Neural cell (in vitro differentiated cells): ENCODE measurements at regions not wholly inside any gene's neighbourhood (a gene's known extent, or its start where the extent isn't known, plus 50 kb on each side); places are given as distances from the start of the nearest gene placed in this dataset.

Experiments
- H2AFZ ChIP-seq: fragments of 200-600, 300-800 bp; sonication (generic), shearing (Covaris generic); 2 replicates; pipeline ENCODE4 v1.6.0; 2014; ENCODE audit warnings: low read depth, mild to moderate bottlenecking, antibody characterized with exemption, low read length, moderate library complexity
- H3F3A ChIP-seq: fragments of 200-600 bp; shearing (Covaris generic); 2 replicates; pipeline ENCODE4 v1.6.1; 2016; ENCODE audit warnings: mild to moderate bottlenecking, moderate library complexity, mixed read lengths, antibody characterized with exemption, low read length; ENCODE audit not compliant: insufficient read depth, poor library complexity, severe bottlenecking
- H3K27ac ChIP-seq: fragments of 200-600, 300-800 bp; sonication (generic), shearing (Covaris generic); 2 replicates; pipeline ENCODE4 v1.5.1; 2014; ENCODE audit warnings: mild to moderate bottlenecking, low read length, moderate library complexity
- H3K27me3 ChIP-seq: fragments of 300-800, 200-600 bp; sonication (generic), shearing (Covaris generic); 2 replicates; pipeline ENCODE4 v1.6.0; 2014; ENCODE audit warnings: mild to moderate bottlenecking, low read depth, low read length, moderate library complexity; ENCODE audit not compliant: insufficient read depth
- H3K36me3 ChIP-seq: fragments of 300-800, 200-600 bp; sonication (generic), shearing (Covaris generic); 2 replicates; pipeline ENCODE4 v1.5.1; 2014; ENCODE audit warnings: mild to moderate bottlenecking, antibody characterized with exemption, low read length, moderate library complexity; ENCODE audit not compliant: insufficient read depth
- H3K4me2 ChIP-seq: fragments of 300-800, 200-600 bp; sonication (generic), shearing (Covaris generic); 2 replicates; pipeline ENCODE4 v1.6.0; 2014; ENCODE audit warnings: mild to moderate bottlenecking, low read length
- H3K4me3 ChIP-seq: fragments of 300-800, 200-600 bp; sonication (generic), shearing (Covaris generic); 2 replicates; pipeline ENCODE4 v1.5.1; 2014; ENCODE audit warnings: mild to moderate bottlenecking, low read length, moderate library complexity
- H3K79me2 ChIP-seq: fragments of 200-600 bp; shearing (Covaris generic); replicated peaks from 2 replicates; pipeline ENCODE4 v1.6.0; 2014; ENCODE audit warnings: mild to moderate bottlenecking, low read length, moderate library complexity; ENCODE audit not compliant: insufficient read depth
- H3K9ac ChIP-seq: fragments of 300-800, 200-600 bp; sonication (generic), shearing (Covaris generic); 2 replicates; pipeline ENCODE4 v1.6.1; 2016; ENCODE audit warnings: mild to moderate bottlenecking, low read length, mixed read lengths
- H3K9me2 ChIP-seq: fragments of 200-600 bp; shearing (Covaris generic); 2 replicates; pipeline ENCODE4 v1.6.1; 2016; ENCODE audit warnings: mild to moderate bottlenecking, low read length, mixed read lengths; ENCODE audit not compliant: insufficient read depth
- H3K9me3 ChIP-seq: fragments of 200-600, 300-800 bp; sonication (generic), shearing (Covaris generic); 2 replicates; pipeline ENCODE4 v1.6.1; 2016; ENCODE audit warnings: mild to moderate bottlenecking, mixed run types, low read length, moderate library complexity, mixed read lengths
- H4K20me1 ChIP-seq: fragments of 200-600 bp; shearing (Covaris generic); 2 replicates; pipeline ENCODE4 v1.6.1; 2016; ENCODE audit warnings: mild to moderate bottlenecking, mixed run types; ENCODE audit not compliant: insufficient read depth
- CTCF ChIP-seq: fragments of 450-650 bp; IDR thresholded peaks from 2 replicates; pipeline ENCODE4 v1.5.1; 2014; ENCODE audit warnings: antibody characterized with exemption, mild to moderate bottlenecking, moderate library complexity; ENCODE audit not compliant: poor library complexity, severe bottlenecking
- EP300 ChIP-seq: fragments of 450-650 bp; conservative IDR thresholded peaks from 2 replicates; pipeline ENCODE4 v1.6.1; 2014; ENCODE audit warnings: antibody characterized with exemption, mild to moderate bottlenecking, moderate library complexity; ENCODE audit not compliant: poor library complexity, severe bottlenecking
- EZH2 ChIP-seq: fragments of 200-600, 300-800 bp; shearing (Covaris generic), sonication (generic); IDR thresholded peaks from 2 replicates; pipeline ENCODE4 v1.6.1; 2014; ENCODE audit warnings: antibody characterized with exemption, low read length, borderline replicate concordance, mild to moderate bottlenecking; ENCODE audit not compliant: insufficient read depth, poor library complexity, severe bottlenecking
- MXI1 ChIP-seq: fragments of 450-650 bp; conservative IDR thresholded peaks from 2 replicates; pipeline ENCODE4 v1.6.1; 2014; ENCODE audit warnings: antibody characterized with exemption, mild to moderate bottlenecking; ENCODE audit not compliant: poor library complexity, severe bottlenecking
- POLR2AphosphoS5 ChIP-seq: IDR thresholded peaks from 2 replicates; pipeline ENCODE4 v1.6.1; 2012
- RAD21 ChIP-seq: fragments of 450-650 bp; conservative IDR thresholded peaks from 2 replicates; pipeline ENCODE4 v1.6.1; 2014; ENCODE audit warnings: antibody characterized with exemption, mild to moderate bottlenecking, moderate library complexity
- REST ChIP-seq: IDR thresholded peaks from 2 replicates; pipeline ENCODE4 v1.6.1; 2012; ENCODE audit warnings: borderline replicate concordance
- SMC3 ChIP-seq: fragments of 450-650 bp; conservative IDR thresholded peaks from 2 replicates; pipeline ENCODE4 v1.6.1; 2014; ENCODE audit warnings: antibody characterized with exemption, mild to moderate bottlenecking, moderate library complexity; ENCODE audit not compliant: poor library complexity
- TAF1 ChIP-seq: IDR thresholded peaks from 2 replicates; pipeline ENCODE4 v1.6.1; 2012; ENCODE audit warnings: low read depth

- no peaks in the 10 kb centered on the region for H3K9me2 ChIP-seq
- H4K20me1 ChIP-seq: no peaks in the 10 kb centered on the region
- no peaks in the 10 kb centered on the region for H3K79me2 ChIP-seq
- no peak overlapping the region for H3K4me2 ChIP-seq
- TF ChIP-seq MXI1 (no peak), TAF1 (no peak), CTCF (no peak), EP300 (no peak), SMC3 (no peak), POLR2AphosphoS5 (no peak), EZH2 (no peak), RAD21 (no peak), REST (no peak)
- H3K9me3 ChIP-seq: no peaks in the 10 kb centered on the region
- H3K4me3 ChIP-seq: no peak overlapping the region
- no peak overlapping the region for H3K9ac ChIP-seq
- H3K27ac ChIP-seq: no peak overlapping the region
- H2AFZ ChIP-seq: no peak overlapping the region
- H3K36me3 ChIP-seq: no peaks in the 10 kb centered on the region
- no peaks in the 10 kb centered on the region for H3F3A ChIP-seq
- H3K27me3 ChIP-seq: no peaks in the 10 kb centered on the region
These were observed 176.5 kb upstream of the SLC24A2 start for GRCh38 chr9:19965336-19965735.

GRCh38 chr9:19947996-19948395, 159.2 kb upstream of the SLC24A2 start:
- Histone ChIP-seq H3K4me3 (no peak overlapping the region), H3F3A (no peaks in the 10 kb centered on the region), H3K4me2 (no peak overlapping the region), H3K27ac (no peak overlapping the region), H3K9me3 (no peaks in the 10 kb centered on the region), H4K20me1 (no peaks in the 10 kb centered on the region), H3K27me3 (no peaks in the 10 kb centered on the region), H3K9ac (no peak overlapping the region), H3K79me2 (no peaks in the 10 kb centered on the region), H3K9me2 (no peaks in the 10 kb centered on the region), H2AFZ (no peak overlapping the region), H3K36me3 (no peaks in the 10 kb centered on the region)
- TF ChIP-seq RAD21: no peak
- no peak for TF ChIP-seq SMC3
- TF ChIP-seq TAF1: no peak
- no peak for TF ChIP-seq REST
- no peak for TF ChIP-seq POLR2AphosphoS5
- TF ChIP-seq MXI1: no peak
- no peak for TF ChIP-seq EP300
- TF ChIP-seq EZH2: no peak
- no peak for TF ChIP-seq CTCF
